Stromal cell of bone marrow (primary cell): ENCODE measurements at regions not wholly inside any gene's neighbourhood (a gene's known extent, or its start where the extent isn't known, plus 50 kb on each side); places are given as distances from the start of the nearest gene placed in this dataset.

Experiments
- DNase-seq: peaks from one replicate; pipeline ENCODE4 v3.0.0-alpha.2; 2012; ENCODE audit warnings: low read depth

DNA sequence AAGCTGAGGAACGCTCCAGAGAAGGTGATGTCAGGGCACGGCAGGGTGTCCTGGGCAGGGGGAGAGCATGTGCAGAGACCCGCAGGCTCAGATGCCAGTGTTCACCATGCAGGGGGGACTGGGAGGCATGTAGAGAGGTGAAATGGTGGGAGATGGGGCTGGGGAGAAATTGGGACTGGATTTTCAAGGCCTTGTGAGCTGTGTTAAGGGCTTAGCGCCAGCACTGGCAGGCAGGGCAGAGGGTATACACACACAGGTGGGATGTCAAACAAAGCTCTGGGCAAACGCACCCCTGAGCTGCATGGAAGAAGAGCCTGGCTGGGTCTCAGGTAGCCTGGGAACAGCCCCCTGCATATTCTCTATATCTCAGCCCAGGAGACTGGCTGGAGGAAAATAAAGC is 282.7 kb downstream of the SHQ1 start:
- DNase-seq = no peak

DNA sequence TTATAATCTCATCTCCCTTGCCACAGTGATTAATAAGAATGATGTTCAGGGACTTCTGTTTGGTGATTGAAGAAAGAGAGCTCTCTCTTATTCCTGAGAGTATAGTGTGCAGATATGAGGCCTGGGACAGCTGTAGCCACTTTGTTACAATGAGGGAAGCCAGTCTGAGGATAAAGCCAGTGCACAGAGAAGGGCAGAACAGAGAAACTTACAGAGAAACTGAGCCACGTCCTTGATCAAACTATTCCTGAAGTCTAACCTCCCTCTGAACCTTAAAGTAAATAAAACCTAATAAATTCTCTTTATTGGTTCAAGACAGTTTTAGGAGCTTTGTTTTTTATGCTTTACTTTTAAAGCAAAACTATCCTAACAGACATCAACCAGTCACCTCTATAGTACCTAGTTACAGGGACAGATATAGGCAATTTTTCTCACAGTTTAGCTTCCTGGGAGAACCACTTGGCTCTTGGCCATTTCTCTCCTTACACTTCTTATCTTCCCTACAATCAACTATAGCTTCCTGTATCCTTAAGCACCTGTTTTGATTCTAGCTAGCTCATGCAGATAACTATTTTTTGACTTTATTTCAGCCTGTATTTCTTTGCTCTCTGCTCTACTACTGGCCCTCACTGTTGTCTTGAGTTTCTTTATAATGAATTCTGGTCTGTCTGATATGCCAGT is 284.4 kb downstream of the SHQ1 start:
- no peak for DNase-seq

DNA sequence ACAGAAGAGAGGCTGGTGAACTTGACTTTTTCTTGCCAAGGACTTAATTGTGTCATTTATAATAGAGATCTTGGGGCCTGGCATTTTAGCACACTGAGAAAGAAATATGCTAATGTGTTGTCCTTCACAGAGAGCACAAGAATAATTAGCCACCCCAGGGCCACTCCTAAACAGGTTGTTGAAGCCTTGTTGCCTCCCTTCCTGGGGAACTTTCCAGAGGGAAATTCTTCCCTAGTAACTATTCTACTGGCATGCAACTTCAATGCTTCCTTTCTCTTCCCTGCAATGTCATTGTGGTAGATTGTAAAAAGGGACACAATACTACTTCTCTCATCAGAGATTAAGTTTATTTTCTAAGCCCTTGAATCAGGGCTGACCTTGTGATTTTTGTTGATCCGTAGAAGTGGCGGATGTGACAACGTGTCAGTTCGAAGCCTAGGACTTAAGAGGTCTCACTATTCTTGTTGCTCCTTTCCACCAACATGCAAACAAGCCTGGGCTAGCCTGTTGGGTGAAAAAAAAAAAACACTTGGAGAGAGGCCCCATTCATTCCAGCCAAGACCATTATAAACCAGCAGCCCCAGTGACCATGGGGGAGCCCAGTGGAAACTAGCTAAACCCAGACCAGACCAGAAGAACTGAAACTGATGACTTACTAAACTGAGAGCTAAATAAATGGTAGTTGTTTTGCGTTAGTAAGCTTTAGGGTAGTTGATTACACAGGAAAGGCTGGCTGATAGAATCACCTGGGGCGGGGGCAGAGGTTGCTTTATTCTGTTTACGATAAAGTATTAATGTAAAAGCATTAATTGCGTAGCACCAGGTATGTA is 287.2 kb downstream of the SHQ1 start:
- DNase-seq = no peak

DNA sequence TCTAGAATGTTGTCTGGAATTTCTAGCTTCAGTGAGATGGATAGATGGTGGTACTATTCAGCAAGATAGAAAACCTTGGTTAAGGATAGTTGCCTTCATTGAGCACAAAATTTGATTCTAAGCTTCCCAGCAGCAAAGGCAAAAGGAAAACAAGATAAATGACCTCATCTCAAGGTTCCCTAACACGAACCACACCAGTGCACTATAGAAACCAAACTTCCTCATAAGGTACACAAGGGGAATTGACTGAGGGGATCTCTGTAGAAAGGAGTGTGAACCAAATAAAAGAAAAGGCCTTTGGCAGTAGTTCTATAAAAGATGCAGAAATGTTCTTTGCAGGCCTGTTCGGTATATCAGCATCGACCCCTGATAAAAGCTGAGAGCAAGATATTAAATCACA is 288.9 kb downstream of the SHQ1 start:
- no peak for DNase-seq

DNA sequence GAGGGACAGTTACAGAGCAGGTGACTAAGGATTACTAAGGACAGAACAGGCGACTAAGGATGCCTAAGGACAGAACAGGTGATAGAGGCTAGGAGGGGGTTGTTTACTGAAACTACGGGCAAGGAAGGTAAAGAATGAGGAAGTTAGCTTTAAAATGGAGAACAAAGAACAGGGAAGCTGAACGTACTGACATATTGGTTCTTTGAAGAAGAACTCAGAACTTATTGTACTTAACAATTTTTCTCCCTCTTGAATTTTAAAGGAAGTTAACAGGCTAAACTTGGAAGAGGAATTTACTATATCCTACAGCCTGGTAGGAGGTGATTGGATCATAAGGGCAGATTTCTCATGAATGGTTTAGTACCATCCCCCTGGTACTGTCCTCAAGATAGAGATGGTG is 290.2 kb downstream of the SHQ1 start:
- DNase-seq = no peak

DNA sequence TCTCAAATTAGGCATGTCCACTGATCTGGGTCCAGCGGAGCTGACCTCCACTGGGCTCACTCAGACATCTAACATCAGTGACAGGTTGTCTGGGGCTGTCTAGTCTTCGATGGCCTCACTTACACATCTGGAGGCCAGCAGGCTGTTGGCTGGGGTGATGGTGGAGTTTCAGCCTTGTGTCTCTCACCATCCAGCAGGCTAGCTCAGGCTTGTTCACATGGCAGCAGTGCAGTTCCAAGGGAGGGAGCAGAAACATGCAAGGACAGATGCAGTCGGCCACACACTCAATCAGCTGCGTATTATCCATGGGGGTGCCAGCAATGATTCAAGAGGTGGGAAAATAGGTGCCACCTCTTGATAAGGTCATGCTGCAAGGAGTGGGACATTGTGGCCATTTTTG is 292.5 kb downstream of the SHQ1 start:
- no peak for DNase-seq

DNA sequence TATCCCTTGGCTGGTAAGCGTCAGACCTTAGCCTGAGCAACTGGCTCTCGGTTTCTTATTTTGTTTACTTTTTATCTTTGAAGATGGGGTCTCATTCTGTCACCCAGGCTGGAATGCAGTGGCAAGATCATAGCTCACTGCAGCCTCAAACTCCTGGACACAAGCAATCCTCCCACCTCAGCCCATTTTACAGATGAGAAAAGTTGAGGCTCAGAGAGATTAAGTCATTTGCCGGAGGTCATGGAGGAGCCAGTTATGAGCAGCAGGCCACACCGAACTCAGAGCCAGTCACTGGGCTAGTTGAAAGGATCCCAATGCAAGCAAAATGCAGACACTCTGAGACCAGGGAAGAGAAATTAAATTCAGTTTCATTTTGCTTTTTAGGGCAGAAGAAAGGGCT is 293.6 kb downstream of the SHQ1 start:
- no peak for DNase-seq

DNA sequence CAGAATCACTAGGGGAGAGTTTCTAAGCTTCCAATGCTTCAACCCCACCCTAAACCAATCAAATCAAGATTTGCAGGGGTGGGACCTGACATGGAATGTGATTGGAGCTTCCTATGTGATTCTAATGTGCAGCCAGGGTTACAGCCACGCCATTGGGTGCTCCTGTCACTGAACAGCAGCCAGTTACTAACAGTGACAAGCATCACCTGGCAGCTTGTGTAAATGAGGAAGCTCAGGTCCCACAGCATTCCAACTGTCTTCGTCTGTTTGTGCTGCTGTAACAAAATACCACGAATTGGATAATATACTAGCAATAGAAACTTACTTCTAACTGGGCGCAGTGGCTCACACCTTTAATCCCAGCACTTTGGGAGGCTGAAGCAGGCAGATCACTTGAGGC is 294.9 kb downstream of the SHQ1 start:
- no peak for DNase-seq

DNA sequence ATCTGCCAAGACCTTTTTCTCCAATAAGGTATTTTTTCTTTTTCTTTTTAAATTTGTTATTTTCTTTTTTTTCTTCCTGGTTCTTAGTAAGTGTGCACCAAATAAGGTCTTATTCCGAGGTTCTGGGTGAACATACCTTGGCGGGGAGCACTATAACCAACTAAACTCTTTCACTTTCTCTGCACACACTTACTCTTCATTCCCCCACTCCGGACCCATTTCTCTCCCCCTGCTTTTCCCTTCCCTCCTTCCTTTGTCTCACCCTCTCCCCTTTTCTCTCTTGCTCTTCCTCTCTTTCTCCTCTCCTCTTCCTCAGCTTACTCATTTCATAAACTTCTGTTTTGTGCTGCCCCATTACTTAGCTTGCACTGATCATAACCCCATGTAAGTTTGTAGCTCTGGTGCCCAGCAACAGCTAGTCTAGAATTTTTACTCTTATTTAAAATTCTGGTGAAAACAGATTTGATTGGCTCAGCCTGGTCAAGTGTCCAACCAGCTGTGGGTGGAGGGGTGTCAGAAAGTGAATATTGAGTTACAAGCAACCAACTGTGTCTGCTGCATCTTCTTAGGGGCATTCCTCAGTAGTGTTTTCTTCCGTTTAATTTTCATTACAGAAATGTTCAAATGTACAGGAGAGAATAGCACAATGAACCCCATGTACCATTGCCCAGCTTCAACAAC is 297.5 kb downstream of the SHQ1 start:
- DNase-seq = no peak

DNA sequence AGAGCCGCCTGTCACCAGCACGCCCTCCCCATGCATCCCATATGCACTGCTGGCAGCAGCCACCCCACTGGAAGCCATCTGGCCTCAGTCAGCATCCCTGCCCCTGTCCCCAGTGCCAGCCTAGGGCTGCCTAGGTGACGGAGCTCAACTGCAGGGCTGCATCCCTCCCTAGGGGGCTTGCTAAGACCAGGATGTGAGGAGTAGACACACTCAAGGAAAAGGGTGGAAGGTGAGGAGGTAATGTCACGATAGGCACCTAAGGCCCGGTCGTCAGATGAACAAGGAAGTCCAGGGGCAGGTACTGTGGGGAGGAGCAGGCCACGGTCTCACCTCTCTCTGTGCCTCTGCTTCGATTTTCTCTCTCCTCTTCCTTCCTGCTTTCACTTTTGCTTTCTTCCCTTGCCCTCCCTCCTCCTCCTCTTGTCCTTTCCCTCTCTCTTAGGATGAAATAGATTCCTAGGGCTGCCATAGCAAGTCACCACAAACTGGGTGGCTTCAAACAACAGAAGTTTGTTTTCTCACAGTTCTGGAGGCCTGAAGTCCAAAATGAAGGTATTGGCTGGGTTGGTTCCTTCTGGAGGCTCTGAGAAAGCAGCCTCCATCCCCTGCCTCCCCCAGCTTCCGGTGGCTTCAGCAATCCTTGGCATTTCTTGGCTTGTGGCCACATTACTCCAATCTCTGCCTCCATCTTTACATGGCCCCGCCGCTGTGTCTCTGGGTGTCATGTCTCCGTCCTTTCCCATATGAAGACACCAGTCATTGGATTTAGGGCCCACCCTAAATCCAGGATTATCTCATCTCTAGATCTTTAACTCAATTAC is 298.3 kb downstream of the SHQ1 start:
- DNase-seq = no peak

DNA sequence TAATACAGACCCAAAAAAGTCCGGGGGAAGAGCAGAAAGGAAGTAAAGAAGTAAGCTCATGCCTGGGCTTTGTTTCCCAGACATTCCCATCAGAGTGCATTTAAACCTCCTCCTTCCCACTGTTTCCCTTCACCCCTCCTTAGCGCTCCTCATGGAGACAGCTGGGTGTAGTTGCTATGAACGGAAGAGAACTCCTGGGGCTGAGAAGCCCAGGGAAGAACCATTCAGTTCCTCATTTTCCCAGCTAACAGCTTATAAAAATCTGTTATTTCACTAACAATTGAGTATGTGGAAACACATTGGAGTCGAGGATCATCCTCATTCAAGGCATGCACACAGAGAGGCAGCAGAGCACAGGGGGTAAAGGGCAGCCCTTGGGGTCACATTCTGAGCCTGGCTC is 299.3 kb downstream of the SHQ1 start:
- DNase-seq = no peak

DNA sequence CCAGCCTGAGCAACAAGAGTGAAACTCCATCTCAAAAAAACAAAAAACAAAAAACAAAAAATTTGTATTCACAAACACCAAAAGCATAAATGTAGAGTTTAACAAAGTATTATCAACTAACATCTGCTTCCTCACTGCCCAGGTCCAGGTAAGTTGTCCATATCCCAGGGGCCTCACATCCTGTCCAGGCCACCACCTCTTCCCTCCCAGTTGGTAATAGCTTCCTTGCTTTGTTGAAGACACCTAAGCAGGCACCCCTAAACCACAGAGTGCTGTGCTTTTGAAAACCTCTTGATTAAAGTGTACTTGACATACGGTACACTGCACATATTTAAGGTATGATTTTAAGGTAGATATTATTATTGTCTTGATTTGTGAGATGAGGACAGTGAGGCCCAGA is 299.8 kb downstream of the SHQ1 start:
- DNase-seq = no peak

DNA sequence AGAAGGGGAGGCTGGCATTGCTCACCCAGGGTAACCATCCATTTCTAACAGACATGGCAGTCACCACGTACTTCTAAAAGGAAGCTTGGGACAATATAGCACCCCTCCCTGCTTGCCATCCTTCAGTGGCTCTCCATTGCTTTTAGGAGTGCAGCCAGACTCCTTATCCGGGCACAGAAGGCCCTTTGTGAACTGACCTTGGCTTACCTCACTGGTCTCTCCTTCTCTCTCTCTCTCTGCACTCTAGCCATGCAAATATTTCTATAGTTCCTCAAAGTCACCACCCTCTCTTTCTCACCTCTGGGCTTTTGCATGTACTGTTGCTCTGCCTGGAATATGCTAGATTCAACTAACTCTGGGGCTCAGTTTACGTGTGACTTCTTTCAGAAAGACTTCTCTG is 301.1 kb downstream of the SHQ1 start:
- no peak for DNase-seq

DNA sequence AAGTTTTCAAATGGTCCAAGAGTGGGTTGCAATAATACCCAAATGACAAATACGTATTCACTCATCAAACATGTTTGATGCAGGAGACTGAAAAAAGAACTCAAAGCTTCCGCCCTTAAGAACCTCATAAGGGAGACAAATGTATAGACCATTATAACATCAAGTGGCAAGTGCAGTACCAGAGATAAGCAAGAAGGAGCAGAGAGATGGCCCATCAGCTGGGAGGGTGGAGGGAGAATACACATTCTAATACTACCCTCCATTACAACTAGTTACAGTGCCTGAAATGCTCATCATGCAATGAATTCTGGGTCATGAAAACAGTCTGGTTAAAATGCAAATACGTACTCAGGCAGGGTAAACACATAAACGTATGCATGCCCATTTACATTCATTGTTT is 304.0 kb downstream of the SHQ1 start:
- DNase-seq = no peak

DNA sequence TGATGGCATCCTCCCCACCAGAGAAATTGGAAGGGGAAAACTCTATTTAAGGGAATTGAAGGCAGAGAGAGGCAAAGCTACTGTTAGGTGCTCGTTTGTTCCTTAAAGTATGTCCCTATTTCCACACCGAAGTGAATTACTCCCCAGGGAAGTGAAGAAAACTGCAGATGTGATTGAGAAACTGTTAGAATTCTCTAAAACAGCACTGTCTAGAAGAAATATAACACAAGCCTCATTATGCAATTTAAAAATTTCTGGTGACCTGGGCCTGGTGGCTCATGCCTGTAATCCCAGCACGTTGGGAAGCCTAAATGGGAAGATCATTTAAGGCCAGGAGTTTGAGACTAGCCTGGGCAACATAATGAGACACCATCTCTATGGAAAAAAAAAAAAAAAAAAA is 305.0 kb downstream of the SHQ1 start:
- no peak for DNase-seq

DNA sequence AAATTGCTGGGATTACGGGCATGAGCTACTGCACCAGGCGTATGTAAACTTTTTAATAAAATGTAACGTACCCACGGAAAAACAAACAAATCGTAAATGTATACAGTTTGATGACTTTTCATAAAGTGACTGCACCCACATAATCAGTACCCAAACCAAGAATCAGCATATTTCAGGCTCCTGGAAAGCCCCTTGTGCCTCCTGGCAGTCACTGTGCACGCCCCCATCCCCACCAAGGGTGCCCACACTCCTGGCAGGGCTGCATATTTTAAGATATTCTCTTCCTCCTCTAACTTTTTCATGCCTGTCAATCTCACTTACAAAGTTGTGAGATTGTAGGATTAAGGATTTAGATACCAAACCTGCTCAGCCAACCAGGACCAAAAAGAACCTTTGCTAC is 305.5 kb downstream of the SHQ1 start:
- DNase-seq = no peak

DNA sequence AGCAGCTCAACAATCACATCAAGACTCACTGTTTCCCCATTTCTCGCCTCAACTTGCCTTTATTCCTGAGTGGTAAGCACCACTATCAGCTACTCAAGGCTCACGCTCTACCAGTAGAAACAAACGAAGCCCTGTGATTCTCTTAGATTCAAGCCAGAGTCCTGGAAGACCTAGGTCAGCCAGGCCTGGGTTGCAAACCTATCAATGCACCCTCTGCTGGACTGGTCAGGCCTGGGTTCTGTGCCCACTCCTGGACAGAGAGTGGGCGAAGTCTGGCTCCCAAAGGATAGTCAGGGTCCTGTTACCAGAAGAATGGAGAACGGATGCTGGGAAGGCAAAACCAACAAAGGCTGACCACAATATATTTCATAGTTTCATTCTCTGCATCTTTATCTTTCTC is 308.4 kb downstream of the SHQ1 start:
- DNase-seq = no peak

DNA sequence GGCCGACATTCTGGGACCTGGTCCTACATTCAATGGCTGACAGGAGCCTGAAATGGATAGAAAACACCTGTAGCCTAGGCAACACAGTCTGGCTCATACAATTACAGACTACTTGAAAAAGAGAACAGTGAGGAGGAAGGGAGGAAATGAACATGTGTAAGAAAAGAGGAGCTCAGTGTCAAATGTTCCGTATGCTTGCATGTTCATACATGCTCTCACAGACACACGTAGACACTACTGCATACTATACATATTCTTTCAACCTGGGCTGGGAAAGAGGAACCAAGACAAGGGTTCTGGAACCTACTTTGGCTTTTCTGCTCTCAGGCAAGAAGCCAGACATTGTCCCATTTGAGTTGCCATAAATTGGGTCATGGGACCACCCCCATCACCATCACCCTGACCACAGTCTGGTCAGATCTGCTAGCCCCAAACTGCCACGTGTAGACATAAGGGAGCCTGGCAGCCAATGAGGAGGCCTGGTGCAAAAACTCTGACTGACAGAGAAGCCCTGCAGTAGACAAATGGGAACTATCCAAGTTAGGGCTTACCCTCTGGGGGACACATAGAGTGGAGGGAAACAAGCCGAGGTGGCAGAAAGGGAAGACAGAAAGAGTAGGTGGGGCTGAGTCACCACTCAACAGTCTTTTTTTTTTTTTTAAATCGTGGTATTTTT is 310.0 kb downstream of the SHQ1 start:
- DNase-seq = no peak

DNA sequence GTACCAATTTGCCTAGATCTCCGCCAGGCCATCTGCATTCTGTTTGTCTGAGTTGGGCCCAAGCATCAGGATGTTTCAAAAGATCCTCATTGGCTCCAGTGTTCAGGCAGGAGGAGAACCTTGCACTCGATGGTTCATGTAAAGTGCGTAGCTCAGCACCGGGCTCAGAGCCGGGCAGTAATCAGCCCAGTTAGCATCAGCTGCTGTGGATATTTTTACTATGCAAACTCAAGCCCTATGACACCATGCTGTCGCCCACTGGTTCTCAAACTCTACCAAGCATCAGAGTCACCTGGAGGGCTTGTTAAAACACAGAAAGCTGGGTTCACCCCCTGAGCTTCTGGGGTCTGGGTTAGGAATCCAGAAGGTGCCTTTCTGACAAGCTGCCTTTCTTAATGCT is 310.8 kb downstream of the SHQ1 start:
- DNase-seq = no peak

DNA sequence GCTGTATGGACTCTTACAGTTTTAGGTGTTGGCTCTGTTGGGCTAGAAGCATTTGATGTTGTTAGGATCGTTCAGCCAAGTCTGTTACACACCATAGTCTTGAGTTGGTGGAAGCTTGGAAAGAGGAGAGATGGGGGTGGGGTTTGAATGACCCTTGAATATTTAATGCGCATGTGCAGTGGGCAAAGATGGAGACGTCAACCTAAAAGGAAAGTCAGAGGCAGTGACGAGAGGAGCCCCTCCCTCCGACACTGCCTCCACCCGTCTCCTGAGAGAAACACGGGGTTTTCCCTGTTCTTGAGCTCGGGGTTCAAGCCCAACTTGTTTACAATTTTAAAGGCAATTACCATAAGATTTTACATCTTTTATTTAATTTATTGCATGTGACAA is 311.4 kb downstream of the SHQ1 start:
- DNase-seq = no peak

DNA sequence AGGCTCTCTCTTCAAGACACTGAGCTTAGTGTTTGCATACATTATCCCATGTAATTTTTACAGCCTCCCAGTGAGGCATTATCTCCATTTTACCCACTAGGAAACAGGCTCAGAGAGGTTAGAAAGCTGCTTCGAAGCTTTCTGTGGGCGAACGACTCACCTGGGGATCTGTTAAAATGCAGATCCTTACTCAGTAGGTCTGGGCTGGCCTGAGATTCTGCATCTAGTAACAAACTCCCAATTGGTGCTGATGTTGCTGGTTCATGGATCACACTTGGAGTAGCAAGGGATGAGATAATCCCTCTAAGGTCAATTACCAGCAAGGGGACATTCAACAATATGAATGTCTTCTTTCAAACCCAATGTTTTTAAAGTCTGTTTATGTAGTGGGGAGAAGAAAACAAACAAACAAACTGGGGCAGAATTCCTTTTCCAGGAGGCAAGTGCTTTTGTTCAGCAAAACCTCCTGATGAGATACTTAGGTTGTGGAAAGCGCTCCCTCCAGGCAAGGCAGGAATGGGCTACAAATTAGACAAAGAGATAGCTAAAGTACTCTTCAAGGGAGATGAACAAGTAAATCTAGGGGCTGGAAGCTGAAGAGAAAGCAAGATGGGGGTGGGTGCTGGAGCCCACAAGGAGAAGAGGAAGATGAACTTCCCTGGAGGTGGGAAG is 311.9 kb downstream of the SHQ1 start:
- no peak for DNase-seq
